ENCODE measurements at regions not wholly inside any gene's neighbourhood (a gene's known extent, or its start where the extent isn't known, plus 50 kb on each side); places are given as distances from the start of the nearest gene placed in this dataset.
"Not testable (repeated sequence)": the region's sequence is repeated elsewhere in the genome, so short reads cannot be mapped to it uniquely, and the experiment has no call there.

GRCh38 chr2:18268400-18268799, 292.1 kb downstream of the RDH14 start:
- H3K4me3 ChIP-seq, result no peak overlapping the region
- H3K4me1 ChIP-seq (ENCODE audit: insufficient read depth), result no peaks in the 10 kb centered on the region
- no peaks in the 10 kb centered on the region for H3K36me3 ChIP-seq (ENCODE audit: low read depth)
- H3K27ac ChIP-seq, result no peak overlapping the region
- H4K20me1 ChIP-seq (ENCODE audit: insufficient read depth), result no peaks in the 10 kb centered on the region
- H3K9me3 ChIP-seq (ENCODE audit: low read depth), result no peaks in the 10 kb centered on the region
- no peaks in the 10 kb centered on the region for H3K79me2 ChIP-seq (ENCODE audit: insufficient read depth)
- H3K27me3 ChIP-seq (replicated peaks; ENCODE audit: insufficient read depth), result no peaks in the 10 kb centered on the region
- no peaks in the 10 kb centered on the region for H3F3A ChIP-seq (ENCODE audit: insufficient read depth)
- in situ Hi-C loops (cut with MboI), result no loop called here
- no peak overlapping the region for H3K9ac ChIP-seq
- 87 to 92% methylated on average over 3 of the region's 3 CpGs for WGBS, 2 experiments (ENCODE audit: low coverage in 1 of 2, low lambda C conversion rate in 2 of 2, missing lambda C conversion rate in 2 of 2)
- no peak for DNase-seq
- no peaks in the 10 kb centered on the region for H3K9me2 ChIP-seq (ENCODE audit: insufficient read depth)
- no peak overlapping the region for H3K4me2 ChIP-seq (ENCODE audit: unreplicated experiment)
- TF ChIP-seq EZH2phosphoT487 (IDR thresholded peaks at IDR 0.05; ENCODE audit: insufficient read depth, low read depth) (no peak), EZH2 (IDR thresholded peaks at IDR 0.05; ENCODE audit: insufficient read depth, poor library complexity, severe bottlenecking) (no peak)
- no peak overlapping the region for H2AFZ ChIP-seq

- Histone ChIP-seq H3K9ac (no peak overlapping the region), H2AFZ (no peak overlapping the region), H3K4me3 (no peak overlapping the region), H3K36me3 (ENCODE audit: low read depth) (no peaks in the 10 kb centered on the region), H3K9me3 (ENCODE audit: low read depth) (no peaks in the 10 kb centered on the region), H3F3A (ENCODE audit: insufficient read depth) (no peaks in the 10 kb centered on the region), H3K9me2 (ENCODE audit: insufficient read depth) (no peaks in the 10 kb centered on the region), H3K79me2 (ENCODE audit: insufficient read depth) (no peaks in the 10 kb centered on the region), H4K20me1 (ENCODE audit: insufficient read depth) (no peaks in the 10 kb centered on the region), H3K4me2 (ENCODE audit: unreplicated experiment) (no peak overlapping the region), H3K4me1 (ENCODE audit: insufficient read depth) (no peaks in the 10 kb centered on the region), H3K27ac (no peak overlapping the region), H3K27me3 (replicated peaks; ENCODE audit: insufficient read depth) (no peaks in the 10 kb centered on the region)
- DNase-seq, result peak; percentile 39
- 5 to 27% methylated on average over 1 of the region's 1 CpG for WGBS, 2 experiments (ENCODE audit: low coverage in 1 of 2, low lambda C conversion rate in 2 of 2, missing lambda C conversion rate in 2 of 2)
- TF ChIP-seq EZH2 (IDR thresholded peaks at IDR 0.05; ENCODE audit: insufficient read depth, poor library complexity, severe bottlenecking) (no peak), EZH2phosphoT487 (IDR thresholded peaks at IDR 0.05; ENCODE audit: insufficient read depth, low read depth) (no peak)
- in situ Hi-C loops (cut with MboI), result no loop called here
These were observed 293.0 kb downstream of the RDH14 start for GRCh38 chr2:18267501-18267900.

- H3F3A ChIP-seq (ENCODE audit: insufficient read depth); in situ Hi-C loops (cut with MboI); H3K36me3 ChIP-seq (ENCODE audit: low read depth); H3K4me3 ChIP-seq; H3K79me2 ChIP-seq (ENCODE audit: insufficient read depth); H3K27ac ChIP-seq; H3K4me1 ChIP-seq (ENCODE audit: insufficient read depth); H3K27me3 ChIP-seq (replicated peaks; ENCODE audit: insufficient read depth); H3K9ac ChIP-seq; H2AFZ ChIP-seq; H3K4me2 ChIP-seq (ENCODE audit: unreplicated experiment); H3K9me3 ChIP-seq (ENCODE audit: low read depth); H3K9me2 ChIP-seq (ENCODE audit: insufficient read depth); H4K20me1 ChIP-seq (ENCODE audit: insufficient read depth): not testable (repeated sequence)
- peak; percentile 39 for DNase-seq
- WGBS, 2 experiments (ENCODE audit: low coverage in 1 of 2, low lambda C conversion rate in 2 of 2, missing lambda C conversion rate in 2 of 2), result 9 to 12% methylated on average over 8 of the region's 8 CpGs
These were observed 293.8 kb downstream of the RDH14 start for GRCh38 chr2:18266699-18267098.

DNA sequence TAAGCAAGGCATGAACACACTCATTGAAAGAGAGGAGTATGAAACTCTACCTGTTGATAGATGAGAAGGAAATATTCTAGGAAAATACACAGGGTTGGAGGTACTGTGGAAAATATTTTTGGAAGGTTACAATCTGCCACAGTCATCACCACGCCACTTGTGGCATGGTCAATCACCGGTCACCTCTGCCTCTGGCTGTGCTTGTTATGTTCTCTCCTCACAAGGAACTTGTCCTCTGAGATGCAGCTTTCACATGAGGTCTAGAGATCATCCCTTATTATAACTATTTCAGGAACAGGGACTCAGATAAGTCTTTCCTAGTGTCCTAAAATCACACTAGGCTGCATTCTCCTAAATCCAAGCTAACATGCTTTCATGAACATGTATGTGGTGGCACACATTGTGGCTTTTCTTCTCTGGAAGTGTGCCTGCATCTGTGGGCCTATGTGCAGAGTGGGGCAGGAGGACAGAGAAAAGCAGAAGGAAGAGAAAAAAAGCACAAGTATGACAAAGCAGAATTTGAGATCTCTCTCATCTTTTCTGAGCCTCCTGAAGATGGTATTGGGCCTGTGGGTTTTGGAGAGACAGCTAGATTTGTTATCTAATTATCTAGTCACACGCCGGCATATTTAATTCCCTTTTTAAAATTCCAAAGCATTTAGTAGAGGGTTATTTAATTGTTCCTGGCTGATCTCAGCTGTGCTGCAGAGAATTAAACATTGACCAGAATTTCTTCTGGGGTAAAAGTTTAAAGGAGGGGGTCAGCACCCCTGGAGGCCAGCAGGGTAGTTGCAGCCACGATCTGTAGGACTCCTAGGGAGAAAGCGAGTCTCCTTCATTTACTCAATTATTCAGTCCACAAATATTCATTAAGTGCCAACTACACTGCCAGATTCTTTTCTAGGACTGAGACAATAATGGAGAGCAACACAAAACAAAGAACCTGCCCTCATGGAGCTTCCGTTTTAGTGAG, 294.6 kb downstream of the RDH14 start:
- H3K36me3 ChIP-seq (ENCODE audit: low read depth), result no peaks in the 10 kb centered on the region
- H3K9ac ChIP-seq, result no peak overlapping the region
- H2AFZ ChIP-seq, result no peak overlapping the region
- no peaks in the 10 kb centered on the region for H3F3A ChIP-seq (ENCODE audit: insufficient read depth)
- no peak overlapping the region for H3K4me2 ChIP-seq (ENCODE audit: unreplicated experiment)
- H3K4me1 ChIP-seq (ENCODE audit: insufficient read depth), result no peaks in the 10 kb centered on the region
- no peaks in the 10 kb centered on the region for H3K79me2 ChIP-seq (ENCODE audit: insufficient read depth)
- H3K4me3 ChIP-seq, result no peak overlapping the region
- H3K9me2 ChIP-seq (ENCODE audit: insufficient read depth), result no peaks in the 10 kb centered on the region
- H4K20me1 ChIP-seq (ENCODE audit: insufficient read depth), result no peaks in the 10 kb centered on the region
- no peak for DNase-seq
- H3K27me3 ChIP-seq (replicated peaks; ENCODE audit: insufficient read depth), result no peaks in the 10 kb centered on the region
- 44 to 49% methylated on average over 7 of the region's 7 CpGs for WGBS, 2 experiments (ENCODE audit: low coverage in 1 of 2, low lambda C conversion rate in 2 of 2, missing lambda C conversion rate in 2 of 2)
- H3K9me3 ChIP-seq (ENCODE audit: low read depth), result no peaks in the 10 kb centered on the region
- TF ChIP-seq EZH2phosphoT487 (IDR thresholded peaks at IDR 0.05; ENCODE audit: insufficient read depth, low read depth), result no peak
- TF ChIP-seq EZH2 (IDR thresholded peaks at IDR 0.05; ENCODE audit: insufficient read depth, poor library complexity, severe bottlenecking), result no peak
- no peak overlapping the region for H3K27ac ChIP-seq
- in situ Hi-C loops (cut with MboI), result no loop called here

Data from GM23248 (cell line).